ENCODE measurements at regions not wholly inside any gene's neighbourhood (a gene's known extent, or its start where the extent isn't known, plus 50 kb on each side); places are given as distances from the start of the nearest gene placed in this dataset.

DNA sequence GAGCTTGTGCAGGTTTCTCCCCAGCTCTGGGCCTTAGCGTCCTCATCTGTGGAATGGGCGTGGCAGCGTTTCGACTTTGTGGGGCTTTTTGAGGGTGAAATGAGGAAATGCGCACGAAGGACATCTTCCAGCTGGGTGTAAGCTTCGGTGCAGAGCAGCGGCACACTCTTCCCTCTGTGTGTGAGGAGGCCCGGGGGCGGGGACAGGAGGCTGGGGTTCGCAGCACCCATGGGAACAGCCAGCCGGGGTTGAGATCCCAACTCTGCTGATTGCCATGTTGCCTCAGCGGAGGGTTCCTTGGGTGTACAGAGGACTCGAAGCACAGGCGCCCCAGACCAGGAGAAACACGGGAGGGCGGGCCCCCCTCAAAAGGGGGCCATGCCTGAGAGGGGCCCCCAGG is 265.6 kb downstream of the NSG2 start:
- Histone ChIP-seq H3K27ac (ENCODE audit: low read depth in 1 of 2, low read length in 2 of 2) (no peak overlapping the region), H3K9me3 (ENCODE audit: control insufficient read depth in 4 of 4, low read length in 3 of 4) (no peaks in the 10 kb centered on the region), H3K4me1 (ENCODE audit: control insufficient read depth in 4 of 4, insufficient read depth in 4 of 4, low read length in 3 of 4) (peaks cover 0 to 3% (median 0%) of the 10 kb centered on the region in 4 donors), H3K9ac (ENCODE audit: low read depth in 1 of 2, low read length in 2 of 2) (no peak overlapping the region), H3K4me3 (ENCODE audit: low read depth in 1 of 3, low read length in 3 of 3) (no peak overlapping the region), H3K27me3 (ENCODE audit: control insufficient read depth in 4 of 4, insufficient read depth in 4 of 4, low read length in 3 of 4) (no peaks in the 10 kb centered on the region), H3K36me3 (ENCODE audit: control insufficient read depth in 4 of 4, insufficient read depth in 3 of 4, low read depth in 1 of 4, low read length in 3 of 4) (no peaks in the 10 kb centered on the region)
- 76% methylated on average over 17 of the region's 17 CpGs for WGBS
- TF ChIP-seq RXRA (IDR thresholded peaks at IDR 0.05) (no peak), EGR1 (IDR thresholded peaks at IDR 0.05; ENCODE audit: low read depth in 2 of 2) (no peak), NR2F2 (IDR thresholded peaks at IDR 0.05) (no peak), JUND (IDR thresholded peaks at IDR 0.05) (no peak), TAF1 (conservative IDR thresholded peaks at IDR 0.05) (no peak)
- TF ChIP-seq, protein P1, sequence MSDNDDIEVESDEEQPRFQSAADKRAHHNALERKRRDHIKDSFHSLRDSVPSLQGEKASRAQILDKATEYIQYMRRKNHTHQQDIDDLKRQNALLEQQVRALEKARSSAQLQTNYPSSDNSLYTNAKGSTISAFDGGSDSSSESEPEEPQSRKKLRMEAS (IDR thresholded peaks at IDR 0.05) = no peak
- TF ChIP-seq, protein P2, sequence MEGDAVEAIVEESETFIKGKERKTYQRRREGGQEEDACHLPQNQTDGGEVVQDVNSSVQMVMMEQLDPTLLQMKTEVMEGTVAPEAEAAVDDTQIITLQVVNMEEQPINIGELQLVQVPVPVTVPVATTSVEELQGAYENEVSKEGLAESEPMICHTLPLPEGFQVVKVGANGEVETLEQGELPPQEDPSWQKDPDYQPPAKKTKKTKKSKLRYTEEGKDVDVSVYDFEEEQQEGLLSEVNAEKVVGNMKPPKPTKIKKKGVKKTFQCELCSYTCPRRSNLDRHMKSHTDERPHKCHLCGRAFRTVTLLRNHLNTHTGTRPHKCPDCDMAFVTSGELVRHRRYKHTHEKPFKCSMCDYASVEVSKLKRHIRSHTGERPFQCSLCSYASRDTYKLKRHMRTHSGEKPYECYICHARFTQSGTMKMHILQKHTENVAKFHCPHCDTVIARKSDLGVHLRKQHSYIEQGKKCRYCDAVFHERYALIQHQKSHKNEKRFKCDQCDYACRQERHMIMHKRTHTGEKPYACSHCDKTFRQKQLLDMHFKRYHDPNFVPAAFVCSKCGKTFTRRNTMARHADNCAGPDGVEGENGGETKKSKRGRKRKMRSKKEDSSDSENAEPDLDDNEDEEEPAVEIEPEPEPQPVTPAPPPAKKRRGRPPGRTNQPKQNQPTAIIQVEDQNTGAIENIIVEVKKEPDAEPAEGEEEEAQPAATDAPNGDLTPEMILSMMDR (IDR thresholded peaks at IDR 0.05; ENCODE audit: low read depth, low read length, missing input control) = no peak
- no peak for DNase-seq (ENCODE audit: low spot score)

DNA sequence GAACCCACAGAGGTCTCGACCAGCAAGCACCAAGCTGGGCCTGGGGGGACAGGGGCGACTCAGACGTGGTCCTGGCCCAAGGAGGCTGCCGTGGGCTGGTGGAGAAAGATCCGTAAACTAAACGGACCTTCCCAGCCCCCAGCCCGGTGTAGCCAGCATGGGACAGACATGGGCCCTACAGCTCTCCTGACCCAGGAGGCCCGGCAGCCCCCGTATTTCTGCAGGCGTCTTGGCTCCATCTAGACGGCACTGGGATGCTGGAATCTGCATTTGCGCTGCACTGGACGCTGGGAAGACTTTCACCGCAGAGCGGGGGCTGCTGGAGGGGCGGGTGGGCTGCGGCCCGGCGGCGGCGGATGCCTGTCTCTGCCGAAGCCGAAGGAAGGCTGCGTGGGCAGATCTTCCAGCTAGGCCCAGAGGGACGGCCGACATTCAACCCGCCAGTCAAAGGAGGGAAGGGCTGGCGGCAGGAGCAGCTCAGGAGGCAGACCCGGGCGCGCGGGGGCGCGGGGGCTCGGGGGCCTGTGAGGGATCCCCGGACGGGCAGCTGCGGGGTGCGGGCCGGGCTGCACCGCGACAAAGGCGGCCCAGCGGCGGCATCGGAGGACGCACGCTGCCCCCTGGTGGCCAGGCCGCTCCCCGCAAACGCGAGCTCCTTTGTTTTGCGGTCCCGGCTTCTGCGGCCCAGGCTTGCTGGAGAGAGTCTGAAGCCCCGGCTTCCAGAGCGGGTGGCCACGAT is 266.2 kb downstream of the NSG2 start:
- 10% methylated on average over 58 of the region's 58 CpGs for WGBS
- Histone ChIP-seq H3K4me3 (ENCODE audit: low read depth in 1 of 3, low read length in 3 of 3) (peak overlapping the region in 1 of 3 donors; percentile 59), H3K36me3 (ENCODE audit: control insufficient read depth in 4 of 4, insufficient read depth in 3 of 4, low read depth in 1 of 4, low read length in 3 of 4) (no peaks in the 10 kb centered on the region), H3K27me3 (ENCODE audit: control insufficient read depth in 4 of 4, insufficient read depth in 4 of 4, low read length in 3 of 4) (no peaks in the 10 kb centered on the region), H3K9ac (ENCODE audit: low read depth in 1 of 2, low read length in 2 of 2) (no peak overlapping the region), H3K27ac (ENCODE audit: low read depth in 1 of 2, low read length in 2 of 2) (no peak overlapping the region), H3K4me1 (ENCODE audit: control insufficient read depth in 4 of 4, insufficient read depth in 4 of 4, low read length in 3 of 4) (peaks cover 0 to 3% (median 0%) of the 10 kb centered on the region in 4 donors), H3K9me3 (ENCODE audit: control insufficient read depth in 4 of 4, low read length in 3 of 4) (no peaks in the 10 kb centered on the region)
- peak; percentile 78 for DNase-seq (ENCODE audit: low spot score)
- TF ChIP-seq, protein P3, sequence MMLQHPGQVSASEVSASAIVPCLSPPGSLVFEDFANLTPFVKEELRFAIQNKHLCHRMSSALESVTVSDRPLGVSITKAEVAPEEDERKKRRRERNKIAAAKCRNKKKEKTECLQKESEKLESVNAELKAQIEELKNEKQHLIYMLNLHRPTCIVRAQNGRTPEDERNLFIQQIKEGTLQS (IDR thresholded peaks at IDR 0.05) = no peak
- TF ChIP-seq, protein P2 (IDR thresholded peaks at IDR 0.05; ENCODE audit: low read depth, low read length, missing input control) = peak; percentile 75
- peak; percentile 64 to 77 for TF ChIP-seq RAD21 (IDR thresholded peaks at IDR 0.05)
- TF ChIP-seq, protein P4, sequence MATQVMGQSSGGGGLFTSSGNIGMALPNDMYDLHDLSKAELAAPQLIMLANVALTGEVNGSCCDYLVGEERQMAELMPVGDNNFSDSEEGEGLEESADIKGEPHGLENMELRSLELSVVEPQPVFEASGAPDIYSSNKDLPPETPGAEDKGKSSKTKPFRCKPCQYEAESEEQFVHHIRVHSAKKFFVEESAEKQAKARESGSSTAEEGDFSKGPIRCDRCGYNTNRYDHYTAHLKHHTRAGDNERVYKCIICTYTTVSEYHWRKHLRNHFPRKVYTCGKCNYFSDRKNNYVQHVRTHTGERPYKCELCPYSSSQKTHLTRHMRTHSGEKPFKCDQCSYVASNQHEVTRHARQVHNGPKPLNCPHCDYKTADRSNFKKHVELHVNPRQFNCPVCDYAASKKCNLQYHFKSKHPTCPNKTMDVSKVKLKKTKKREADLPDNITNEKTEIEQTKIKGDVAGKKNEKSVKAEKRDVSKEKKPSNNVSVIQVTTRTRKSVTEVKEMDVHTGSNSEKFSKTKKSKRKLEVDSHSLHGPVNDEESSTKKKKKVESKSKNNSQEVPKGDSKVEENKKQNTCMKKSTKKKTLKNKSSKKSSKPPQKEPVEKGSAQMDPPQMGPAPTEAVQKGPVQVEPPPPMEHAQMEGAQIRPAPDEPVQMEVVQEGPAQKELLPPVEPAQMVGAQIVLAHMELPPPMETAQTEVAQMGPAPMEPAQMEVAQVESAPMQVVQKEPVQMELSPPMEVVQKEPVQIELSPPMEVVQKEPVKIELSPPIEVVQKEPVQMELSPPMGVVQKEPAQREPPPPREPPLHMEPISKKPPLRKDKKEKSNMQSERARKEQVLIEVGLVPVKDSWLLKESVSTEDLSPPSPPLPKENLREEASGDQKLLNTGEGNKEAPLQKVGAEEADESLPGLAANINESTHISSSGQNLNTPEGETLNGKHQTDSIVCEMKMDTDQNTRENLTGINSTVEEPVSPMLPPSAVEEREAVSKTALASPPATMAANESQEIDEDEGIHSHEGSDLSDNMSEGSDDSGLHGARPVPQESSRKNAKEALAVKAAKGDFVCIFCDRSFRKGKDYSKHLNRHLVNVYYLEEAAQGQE (IDR thresholded peaks at IDR 0.05) = peak; percentile 39
- TF ChIP-seq, protein P5, sequence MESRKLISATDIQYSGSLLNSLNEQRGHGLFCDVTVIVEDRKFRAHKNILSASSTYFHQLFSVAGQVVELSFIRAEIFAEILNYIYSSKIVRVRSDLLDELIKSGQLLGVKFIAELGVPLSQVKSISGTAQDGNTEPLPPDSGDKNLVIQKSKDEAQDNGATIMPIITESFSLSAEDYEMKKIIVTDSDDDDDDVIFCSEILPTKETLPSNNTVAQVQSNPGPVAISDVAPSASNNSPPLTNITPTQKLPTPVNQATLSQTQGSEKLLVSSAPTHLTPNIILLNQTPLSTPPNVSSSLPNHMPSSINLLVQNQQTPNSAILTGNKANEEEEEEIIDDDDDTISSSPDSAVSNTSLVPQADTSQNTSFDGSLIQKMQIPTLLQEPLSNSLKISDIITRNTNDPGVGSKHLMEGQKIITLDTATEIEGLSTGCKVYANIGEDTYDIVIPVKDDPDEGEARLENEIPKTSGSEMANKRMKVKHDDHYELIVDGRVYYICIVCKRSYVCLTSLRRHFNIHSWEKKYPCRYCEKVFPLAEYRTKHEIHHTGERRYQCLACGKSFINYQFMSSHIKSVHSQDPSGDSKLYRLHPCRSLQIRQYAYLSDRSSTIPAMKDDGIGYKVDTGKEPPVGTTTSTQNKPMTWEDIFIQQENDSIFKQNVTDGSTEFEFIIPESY (IDR thresholded peaks at IDR 0.05) = no peak
